ENCODE measurements at regions not wholly inside any gene's neighbourhood (a gene's known extent, or its start where the extent isn't known, plus 50 kb on each side); places are given as distances from the start of the nearest gene placed in this dataset.

- H3K4me3 ChIP-seq, result no peak overlapping the region
- H3K27me3 ChIP-seq, result no peaks in the 10 kb centered on the region
- WGBS, 2 donors, result 81 to 91% methylated on average over 2 of the region's 2 CpGs
- TF ChIP-seq POLR2A (IDR thresholded peaks at IDR 0.05) (no peak), CTCF (IDR thresholded peaks at IDR 0.05) (no peak), EP300 (IDR thresholded peaks at IDR 0.05) (no peak), POLR2AphosphoS5 (IDR thresholded peaks at IDR 0.05) (no peak)
- no peak for DNase-seq
- no peaks in the 10 kb centered on the region for H3K9me3 ChIP-seq
- no peak overlapping the region for H3K27ac ChIP-seq
- H3K4me1 ChIP-seq, result peaks cover 0 to 6% (median 0%) of the 10 kb centered on the region in 4 donors
- intact Hi-C loops (cut with DNase I), result no loop called here
- no peaks in the 10 kb centered on the region for H3K36me3 ChIP-seq
Observed at GRCh38 chr5:38669361-38669880, 113.0 kb upstream of the LIFR start.

GRCh38 chr5:38670066-38670465 is 113.6 kb upstream of the LIFR start:
- Histone ChIP-seq H3K4me1 (peaks cover 0 to 6% (median 0%) of the 10 kb centered on the region in 4 donors), H3K27ac (no peak overlapping the region), H3K36me3 (no peaks in the 10 kb centered on the region), H3K9me3 (no peaks in the 10 kb centered on the region), H3K4me3 (no peak overlapping the region), H3K27me3 (no peaks in the 10 kb centered on the region)
- 74 to 83% methylated on average over 2 of the region's 2 CpGs for WGBS, 2 donors
- TF ChIP-seq POLR2A (IDR thresholded peaks at IDR 0.05) (no peak), CTCF (IDR thresholded peaks at IDR 0.05) (no peak), POLR2AphosphoS5 (IDR thresholded peaks at IDR 0.05) (no peak), EP300 (IDR thresholded peaks at IDR 0.05) (no peak)
- DNase-seq, result no peak
- intact Hi-C loops (cut with DNase I), result no loop called here

GRCh38 chr5:38670878-38671277 is 114.4 kb upstream of the LIFR start:
- WGBS, 2 donors, result 49 to 76% methylated on average over 1 of the region's 1 CpG
- no peaks in the 10 kb centered on the region for H3K9me3 ChIP-seq
- H3K4me1 ChIP-seq, result peaks cover 0 to 6% (median 0%) of the 10 kb centered on the region in 4 donors
- H3K27me3 ChIP-seq, result no peaks in the 10 kb centered on the region
- no peak for DNase-seq
- TF ChIP-seq POLR2A (IDR thresholded peaks at IDR 0.05), result no peak
- TF ChIP-seq CTCF (IDR thresholded peaks at IDR 0.05), result no peak
- no peak for TF ChIP-seq EP300 (IDR thresholded peaks at IDR 0.05)
- TF ChIP-seq POLR2AphosphoS5 (IDR thresholded peaks at IDR 0.05), result no peak
- H3K27ac ChIP-seq, result no peak overlapping the region
- no peaks in the 10 kb centered on the region for H3K36me3 ChIP-seq
- H3K4me3 ChIP-seq, result no peak overlapping the region
- intact Hi-C loops (cut with DNase I), result no loop called here

GRCh38 chr5:38672059-38672788 is 115.8 kb upstream of the LIFR start:
- Histone ChIP-seq H3K4me3 (no peak overlapping the region), H3K4me1 (peaks cover 0 to 6% (median 0%) of the 10 kb centered on the region in 4 donors), H3K9me3 (no peaks in the 10 kb centered on the region), H3K36me3 (no peaks in the 10 kb centered on the region), H3K27me3 (no peaks in the 10 kb centered on the region), H3K27ac (no peak overlapping the region)
- 41 to 66% methylated on average over 5 of the region's 5 CpGs for WGBS, 2 donors
- no peak for DNase-seq
- no peak for TF ChIP-seq EP300 (IDR thresholded peaks at IDR 0.05)
- no peak for TF ChIP-seq CTCF (IDR thresholded peaks at IDR 0.05)
- TF ChIP-seq POLR2AphosphoS5 (IDR thresholded peaks at IDR 0.05), result no peak
- no peak for TF ChIP-seq POLR2A (IDR thresholded peaks at IDR 0.05)
- intact Hi-C loops (cut with DNase I), result no loop called here
